CD4-positive, alpha-beta T cell treated with Interleukin-6 at 100 ng/mL for 8 hours (primary cell): ENCODE measurements at regions not wholly inside any gene's neighbourhood (a gene's known extent, or its start where the extent isn't known, plus 50 kb on each side); places are given as distances from the start of the nearest gene placed in this dataset.

Experiments
- DNase-seq: peaks from one replicate; pipeline ENCODE4 v3.0.0-alpha.2; 2020; ENCODE audit warnings: mixed read lengths, low spot score

GRCh38 chr12:127268706-127269425 is 998.1 kb upstream of the TMEM132C start:
- DNase-seq: no peak

GRCh38 chr12:127270193-127270592 is 996.8 kb upstream of the TMEM132C start:
- no peak for DNase-seq

- DNase-seq: no peak
Measured at GRCh38 chr12:127271776-127272175, 995.2 kb upstream of the TMEM132C start.

- no peak for DNase-seq
Measured at GRCh38 chr12:127272864-127273263, 994.1 kb upstream of the TMEM132C start.

- DNase-seq: no peak
Measured at GRCh38 chr12:127273626-127274025, 993.3 kb upstream of the TMEM132C start.

GRCh38 chr12:127275416-127275815 is 991.6 kb upstream of the TMEM132C start:
- no peak for DNase-seq

GRCh38 chr12:127277882-127278281 is 989.1 kb upstream of the TMEM132C start:
- no peak for DNase-seq

- DNase-seq: no peak
Measured at GRCh38 chr12:127278351-127278750, 988.6 kb upstream of the TMEM132C start.

GRCh38 chr12:127280393-127281275 is 986.3 kb upstream of the TMEM132C start:
- peak; percentile 24 for DNase-seq

GRCh38 chr12:127282786-127283565 is 984.0 kb upstream of the TMEM132C start:
- DNase-seq: no peak

GRCh38 chr12:127284021-127284420 is 982.9 kb upstream of the TMEM132C start:
- DNase-seq: no peak

- no peak for DNase-seq
Measured at GRCh38 chr12:127284870-127285431, 982.0 kb upstream of the TMEM132C start.

- no peak for DNase-seq
Measured at GRCh38 chr12:127286281-127286680, 980.7 kb upstream of the TMEM132C start.

- no peak for DNase-seq
Measured at GRCh38 chr12:127287256-127287655, 979.7 kb upstream of the TMEM132C start.

GRCh38 chr12:127290251-127290650 is 976.7 kb upstream of the TMEM132C start:
- DNase-seq: no peak

- no peak for DNase-seq
Measured at GRCh38 chr12:127292736-127293135, 974.2 kb upstream of the TMEM132C start.

- no peak for DNase-seq
Measured at GRCh38 chr12:127293507-127294310, 973.3 kb upstream of the TMEM132C start.

- DNase-seq: no peak
Measured at GRCh38 chr12:127294651-127295210, 972.2 kb upstream of the TMEM132C start.

GRCh38 chr12:127295630-127296029 is 971.3 kb upstream of the TMEM132C start:
- no peak for DNase-seq

- no peak for DNase-seq
Measured at GRCh38 chr12:127296591-127296990, 970.4 kb upstream of the TMEM132C start.

- DNase-seq: no peak
Measured at GRCh38 chr12:127297327-127297726, 969.6 kb upstream of the TMEM132C start.
